GM23338 (cell line): ENCODE measurements at regions not wholly inside any gene's neighbourhood (a gene's known extent, or its start where the extent isn't known, plus 50 kb on each side); places are given as distances from the start of the nearest gene placed in this dataset.

Source experiments
- ATAC-seq: fragments of 200-7000 bp; cut with Tn5 transposase; 3 replicates; pipeline ENCODE4 v1.9.1; 2020
- DNase-seq: peaks from one replicate; pipeline ENCODE4 v3.0.0-alpha.2; 2015; ENCODE audit warnings: low spot score
- H2AFZ ChIP-seq: fragments of 200-600 bp; sonication (generic); 2 replicates; pipeline ENCODE4 v1.8.0; 2016; ENCODE audit warnings: antibody characterized with exemption, mild to moderate bottlenecking, moderate library complexity
- H3F3A ChIP-seq: fragments of 200-600 bp; sonication (generic); replicated peaks from 2 replicates; pipeline ENCODE4 v1.8.0; 2017; ENCODE audit warnings: antibody characterized with exemption, mixed run types, low read depth
- H3K27ac ChIP-seq: fragments of 200-600 bp; sonication (generic); 2 replicates; pipeline ENCODE4 v1.6.1; 2016; ENCODE audit warnings: low read depth
- H3K27me3 ChIP-seq: fragments of 200-600 bp; sonication (generic); 2 replicates; pipeline ENCODE4 v1.8.0; 2016; ENCODE audit warnings: mild to moderate bottlenecking, mixed run types, moderate library complexity; ENCODE audit not compliant: insufficient read depth
- H3K36me3 ChIP-seq: fragments of 200-600 bp; sonication (generic); 2 replicates; pipeline ENCODE4 v1.8.0; 2016; ENCODE audit warnings: mild to moderate bottlenecking; ENCODE audit not compliant: insufficient read depth
- H3K4me1 ChIP-seq: fragments of 200-600 bp; sonication (generic); 2 replicates; pipeline ENCODE4 v1.8.0; 2016; ENCODE audit warnings: mild to moderate bottlenecking, moderate library complexity; ENCODE audit not compliant: insufficient read depth
- H3K4me2 ChIP-seq: fragments of 200-600 bp; sonication (generic); 2 replicates; pipeline ENCODE4 v1.7.1; 2017; ENCODE audit warnings: mixed run types
- H3K4me3 ChIP-seq: fragments of 200-600 bp; sonication (generic); 2 replicates; pipeline ENCODE4 v1.6.1; 2016; ENCODE audit warnings: mixed run types
- H3K79me2 ChIP-seq: fragments of 200-600 bp; sonication (generic); replicated peaks from 2 replicates; pipeline ENCODE4 v1.8.0; 2017; ENCODE audit warnings: mild to moderate bottlenecking; ENCODE audit not compliant: insufficient read depth
- H3K9me2 ChIP-seq: fragments of 200-600 bp; sonication (generic); 2 replicates; pipeline ENCODE4 v1.8.0; 2017; ENCODE audit not compliant: insufficient read depth
- H4K20me1 ChIP-seq: fragments of 200-600 bp; sonication (generic); replicated peaks from 2 replicates; pipeline ENCODE4 v1.8.0; 2017; ENCODE audit warnings: mild to moderate bottlenecking; ENCODE audit not compliant: insufficient read depth
- H3K27ac Mint-ChIP-seq: 2 replicates; pipeline ENCODE4 v1.8.0; 2020; ENCODE audit warnings: inconsistent platforms, mild to moderate bottlenecking, moderate library complexity, mixed read lengths
- H3K27me3 Mint-ChIP-seq: 3 replicates; pipeline ENCODE4 v1.8.0; 2022; ENCODE audit warnings: low read depth, mild to moderate bottlenecking, moderate library complexity, mixed read lengths, inconsistent platforms; ENCODE audit not compliant: insufficient read depth, poor library complexity
- H3K36me3 Mint-ChIP-seq: 3 replicates; pipeline ENCODE4 v1.8.0; 2021; ENCODE audit warnings: low read depth, mild to moderate bottlenecking, inconsistent platforms, moderate library complexity, mixed read lengths
- H3K4me1 Mint-ChIP-seq: 3 replicates; pipeline ENCODE4 v1.8.0; 2020; ENCODE audit warnings: mild to moderate bottlenecking, inconsistent platforms, mixed read lengths
- H3K4me3 Mint-ChIP-seq: 3 replicates; pipeline ENCODE4 v1.8.0; 2021; ENCODE audit warnings: moderate library complexity, mild to moderate bottlenecking, inconsistent platforms, mixed read lengths
- H3K9me3 Mint-ChIP-seq: 3 replicates; pipeline ENCODE4 v1.8.0; 2020; ENCODE audit warnings: moderate library complexity, mild to moderate bottlenecking, inconsistent platforms, mixed read lengths
- CREB1 ChIP-seq: fragments of 250-450 bp; sonication (Bioruptor Pico); IDR thresholded peaks from 2 replicates; pipeline ENCODE4 v1.5.0; 2020; ENCODE audit warnings: low read depth, mild to moderate bottlenecking, moderate library complexity
- CTCF ChIP-seq, 2 experiments: fragments of 200-600 bp in 1 of 2; sonication (generic) in 1 of 2; conservative IDR thresholded peaks; 2 replicates each; pipeline versions ENCODE4 v1.5.1 to v1.6.1; 2016 to 2017; ENCODE audit warnings: antibody characterized with exemption in 2 of 2, low read depth in 2 of 2, mild to moderate bottlenecking in 2 of 2, moderate library complexity in 1 of 2
- JUNB ChIP-seq: IDR thresholded peaks from one replicate; pipeline ENCODE4 v1.6.1; 2016; ENCODE audit warnings: antibody characterized with exemption; ENCODE audit not compliant: unreplicated experiment
- POLR2AphosphoS5 ChIP-seq: IDR thresholded peaks from 2 replicates; pipeline ENCODE4 v1.6.1; 2016; ENCODE audit warnings: antibody characterized with exemption, low read depth
- REST ChIP-seq: IDR thresholded peaks from one replicate; pipeline ENCODE4 v1.6.1; 2018; ENCODE audit warnings: antibody characterized with exemption; ENCODE audit not compliant: unreplicated experiment
- STAT1 ChIP-seq: IDR thresholded peaks from one replicate; pipeline ENCODE4 v1.6.1; 2016; ENCODE audit warnings: antibody characterized with exemption; ENCODE audit not compliant: unreplicated experiment
- ZNF114 ChIP-seq: fragments of 250-450 bp; sonication (Bioruptor Pico); IDR thresholded peaks from 2 replicates; pipeline ENCODE4 v1.5.0; 2020; ENCODE audit warnings: mild to moderate bottlenecking, moderate library complexity

GRCh38 chr16:86663685-86664521, 85.6 kb downstream of the FOXL1 start (continued):
- TF ChIP-seq STAT1 (no peak), POLR2AphosphoS5 (no peak), ZNF114 (CRISPR knock-in tag) (no peak), CTCF (conservative IDR thresholded peaks at IDR 0.05; ENCODE audit: low read depth in 2 of 2) (no peak)

GRCh38 chr16:86664522-86665318, 86.4 kb downstream of the FOXL1 start:
- H3K9me2 ChIP-seq = no peaks in the 10 kb centered on the region
- no peaks in the 10 kb centered on the region for H3F3A ChIP-seq
- no peak overlapping the region for H3K27ac ChIP-seq
- H3K36me3 Mint-ChIP-seq = no peaks in the 10 kb centered on the region
- ATAC-seq (no peak), DNase-seq (no peak)
- H3K4me1 Mint-ChIP-seq = peaks cover 23% of the 10 kb centered on the region
- H3K4me3 Mint-ChIP-seq = no peak overlapping the region
- H3K4me1 ChIP-seq = peaks cover 12% of the 10 kb centered on the region
- no peaks in the 10 kb centered on the region for H4K20me1 ChIP-seq
- no peak overlapping the region for H3K4me2 ChIP-seq
- no peak for TF ChIP-seq JUNB
- no peak for TF ChIP-seq REST
- H2AFZ ChIP-seq = 0 out of 2 replicates have a peak overlapping the region, but pooled peaks have one; percentile 2
- H3K9me3 Mint-ChIP-seq = peaks cover 3% of the 10 kb centered on the region; the same call in 2 of the 3 replicates
- H3K27ac Mint-ChIP-seq = no peak overlapping the region
- no peaks in the 10 kb centered on the region for H3K27me3 ChIP-seq
- H3K36me3 ChIP-seq = no peaks in the 10 kb centered on the region
- H3K79me2 ChIP-seq = no peaks in the 10 kb centered on the region
- no peaks in the 10 kb centered on the region for H3K27me3 Mint-ChIP-seq
- no peak overlapping the region for H3K4me3 ChIP-seq

- Histone ChIP-seq H3F3A (no peaks in the 10 kb centered on the region), H3K4me1 (peaks cover 13% of the 10 kb centered on the region), H4K20me1 (no peaks in the 10 kb centered on the region), H3K27me3 (no peaks in the 10 kb centered on the region), H3K79me2 (no peaks in the 10 kb centered on the region), H3K4me3 (no peak overlapping the region), H3K9me2 (no peaks in the 10 kb centered on the region), H3K36me3 (no peaks in the 10 kb centered on the region), H3K4me2 (no peak overlapping the region), H2AFZ (no peak overlapping the region), H3K27ac (no peak overlapping the region)
- Mint-ChIP-seq H3K4me1 (peaks cover 27% of the 10 kb centered on the region), H3K9me3 (peaks cover 3% of the 10 kb centered on the region; the same call in 2 of the 3 replicates), H3K4me3 (no peak overlapping the region), H3K27me3 (peaks cover 2% of the 10 kb centered on the region), H3K27ac (no peak overlapping the region), H3K36me3 (no peaks in the 10 kb centered on the region)
- no peak for TF ChIP-seq CREB1 (CRISPR knock-in tag)
- ATAC-seq = no peak
- no peak for DNase-seq
Observed at GRCh38 chr16:86665319-86665675, 86.9 kb downstream of the FOXL1 start.
